ENCODE measurements at regions not wholly inside any gene's neighbourhood (a gene's known extent, or its start where the extent isn't known, plus 50 kb on each side); places are given as distances from the start of the nearest gene placed in this dataset.

GRCh38 chr10:55227967-55228366, 426.9 kb upstream of the PCDH15 start:
- DNase-seq (ENCODE audit: low read depth in 2 of 2): no peak
- no peak overlapping the region for H3K4me3 ChIP-seq (replicated peaks in 1 of 2; ENCODE audit: low read depth in 2 of 2, low read length in 2 of 2)
- no peak for TF ChIP-seq CTCF (IDR thresholded peaks at IDR 0.05; ENCODE audit: low read depth, low read length)

- no peak for TF ChIP-seq CTCF (IDR thresholded peaks at IDR 0.05; ENCODE audit: low read depth, low read length)
- no peak overlapping the region for H3K4me3 ChIP-seq (replicated peaks in 1 of 2; ENCODE audit: low read depth in 2 of 2, low read length in 2 of 2)
- no peak for DNase-seq (ENCODE audit: low read depth in 2 of 2)
Measured at GRCh38 chr10:55224007-55224781, 423.2 kb upstream of the PCDH15 start.

GRCh38 chr10:55223352-55223751, 422.3 kb upstream of the PCDH15 start:
- TF ChIP-seq CTCF (IDR thresholded peaks at IDR 0.05; ENCODE audit: low read depth, low read length): no peak
- no peak for DNase-seq (ENCODE audit: low read depth in 2 of 2)
- no peak overlapping the region for H3K4me3 ChIP-seq (replicated peaks in 1 of 2; ENCODE audit: low read depth in 2 of 2, low read length in 2 of 2)

GRCh38 chr10:55220975-55221374, 419.9 kb upstream of the PCDH15 start:
- H3K4me3 ChIP-seq (replicated peaks in 1 of 2; ENCODE audit: low read depth in 2 of 2, low read length in 2 of 2): no peak overlapping the region
- TF ChIP-seq CTCF (IDR thresholded peaks at IDR 0.05; ENCODE audit: low read depth, low read length): no peak
- DNase-seq (ENCODE audit: low read depth in 2 of 2): no peak

- no peak for TF ChIP-seq CTCF (IDR thresholded peaks at IDR 0.05; ENCODE audit: low read depth, low read length)
- H3K4me3 ChIP-seq (replicated peaks in 1 of 2; ENCODE audit: low read depth in 2 of 2, low read length in 2 of 2): no peak overlapping the region
- no peak for DNase-seq (ENCODE audit: low read depth in 2 of 2)
Measured at GRCh38 chr10:55215699-55216098, 414.7 kb upstream of the PCDH15 start.

- no peak for TF ChIP-seq CTCF (IDR thresholded peaks at IDR 0.05; ENCODE audit: low read depth, low read length)
- H3K4me3 ChIP-seq (replicated peaks in 1 of 2; ENCODE audit: low read depth in 2 of 2, low read length in 2 of 2): no peak overlapping the region
- DNase-seq (ENCODE audit: low read depth in 2 of 2): no peak
Measured at GRCh38 chr10:55214608-55215007, 413.6 kb upstream of the PCDH15 start.

- no peak for DNase-seq (ENCODE audit: low read depth in 2 of 2)
- no peak overlapping the region for H3K4me3 ChIP-seq (replicated peaks in 1 of 2; ENCODE audit: low read depth in 2 of 2, low read length in 2 of 2)
- TF ChIP-seq CTCF (IDR thresholded peaks at IDR 0.05; ENCODE audit: low read depth, low read length): no peak
Measured at GRCh38 chr10:55212051-55212450, 411.0 kb upstream of the PCDH15 start.

Data from cardiac fibroblast (primary cell).